Muscle of arm (tissue), 1 donor: ENCODE measurements at regions not wholly inside any gene's neighbourhood (a gene's known extent, or its start where the extent isn't known, plus 50 kb on each side); places are given as distances from the start of the nearest gene placed in this dataset.
"Not testable (repeated sequence)": the region's sequence is repeated elsewhere in the genome, so short reads cannot be mapped to it uniquely, and the experiment has no call there.

Experiments
- DNase-seq: peaks from one replicate; pipeline ENCODE4 v3.0.0-alpha.2; 2013

DNA sequence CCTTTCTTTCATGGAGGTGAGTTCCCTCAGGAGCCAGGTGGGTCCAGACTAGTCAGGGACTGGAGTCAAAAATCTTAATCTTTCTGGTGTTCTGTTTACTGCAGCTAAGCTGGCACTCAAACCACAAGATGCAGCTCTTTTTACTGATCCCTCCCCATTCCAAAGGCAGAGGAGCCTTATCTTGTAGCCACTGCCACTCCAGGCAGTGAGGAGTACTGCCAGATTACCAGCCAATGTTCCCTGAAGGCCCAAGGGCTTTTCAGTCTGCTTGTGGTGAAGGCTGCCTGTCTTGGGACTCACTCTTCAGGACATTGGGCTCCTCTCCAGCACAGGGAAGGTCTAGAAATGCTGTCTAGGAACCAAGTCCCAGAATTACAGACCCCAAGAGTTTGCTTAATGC, 490.4 kb upstream of the ADGRB3 start:
- DNase-seq: no peak

DNA sequence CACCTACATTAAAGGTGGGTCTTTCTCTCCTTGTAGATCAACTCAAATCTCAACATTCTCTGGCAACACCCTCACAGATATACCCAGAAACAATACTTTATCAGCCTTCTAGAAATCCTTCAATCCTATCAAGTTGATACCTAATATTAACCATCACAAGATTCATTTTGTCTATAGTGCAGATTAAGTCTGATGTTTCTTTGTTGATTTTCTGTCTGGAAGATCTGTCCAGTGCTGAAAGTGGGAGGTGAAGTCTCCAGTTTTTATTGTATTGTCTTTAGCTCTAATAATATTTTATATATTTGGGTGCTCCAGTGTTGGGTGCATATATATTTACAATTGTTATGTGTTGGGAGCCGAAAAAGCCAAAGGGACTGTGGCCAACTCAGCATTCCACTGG, 493.9 kb upstream of the ADGRB3 start:
- DNase-seq: no peak

DNA sequence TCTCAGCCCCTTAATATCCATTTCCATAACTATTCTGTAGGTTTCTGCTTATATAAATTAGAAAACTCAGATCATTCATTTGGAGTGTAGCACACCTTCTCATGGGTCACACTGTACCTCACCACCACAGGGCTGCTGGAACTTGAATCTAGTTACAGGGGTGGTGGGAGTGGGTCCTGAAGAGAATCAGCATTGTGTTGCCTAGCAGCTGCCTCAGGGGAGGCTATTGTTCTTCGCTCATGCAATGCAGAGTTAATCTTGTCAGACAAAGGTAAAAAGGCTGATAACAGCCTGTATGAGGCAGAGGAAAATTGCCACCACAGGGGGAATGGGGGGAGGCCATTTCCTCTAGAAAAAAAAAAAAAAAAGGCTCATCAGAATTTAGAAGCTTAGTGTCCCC, 496.0 kb upstream of the ADGRB3 start:
- DNase-seq: no peak

DNA sequence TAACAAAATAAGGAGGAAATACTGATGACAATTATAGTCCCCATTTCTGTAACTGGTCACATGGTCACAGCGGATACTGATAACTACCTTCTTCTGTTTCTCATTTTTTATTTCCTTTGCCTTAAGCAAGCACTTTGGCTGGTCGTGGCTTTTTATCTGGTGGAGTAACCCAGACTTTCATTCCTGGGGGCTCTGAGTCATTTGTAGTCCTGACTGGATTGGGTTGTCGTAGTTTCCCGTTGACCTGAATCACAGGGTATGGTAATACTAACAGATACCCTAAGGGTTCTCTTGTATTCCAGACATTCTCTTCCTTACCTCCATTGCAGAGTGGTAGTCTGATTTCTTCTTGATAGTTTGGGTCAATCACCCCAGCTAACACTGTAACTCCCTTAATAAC, 500.3 kb upstream of the ADGRB3 start:
- DNase-seq: no peak

DNA sequence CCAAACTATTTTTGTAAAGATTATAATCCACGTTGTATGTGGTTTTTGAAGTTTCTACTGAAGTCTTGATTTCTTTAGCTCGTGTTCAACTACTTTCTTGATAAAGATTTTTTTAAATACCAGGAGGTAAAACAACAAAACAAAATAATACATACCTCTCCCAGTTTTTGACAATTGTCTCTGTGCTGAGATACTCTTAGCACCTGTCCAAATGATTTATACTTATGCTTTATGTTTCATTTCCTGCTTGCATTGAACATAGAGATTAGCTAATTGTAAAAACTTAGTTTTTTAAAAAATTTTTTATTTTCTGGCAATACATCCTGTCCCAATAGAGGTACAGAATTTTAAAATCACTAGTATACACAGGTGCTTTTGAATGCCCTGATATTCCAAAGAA, 506.9 kb upstream of the ADGRB3 start:
- DNase-seq: no peak

DNA sequence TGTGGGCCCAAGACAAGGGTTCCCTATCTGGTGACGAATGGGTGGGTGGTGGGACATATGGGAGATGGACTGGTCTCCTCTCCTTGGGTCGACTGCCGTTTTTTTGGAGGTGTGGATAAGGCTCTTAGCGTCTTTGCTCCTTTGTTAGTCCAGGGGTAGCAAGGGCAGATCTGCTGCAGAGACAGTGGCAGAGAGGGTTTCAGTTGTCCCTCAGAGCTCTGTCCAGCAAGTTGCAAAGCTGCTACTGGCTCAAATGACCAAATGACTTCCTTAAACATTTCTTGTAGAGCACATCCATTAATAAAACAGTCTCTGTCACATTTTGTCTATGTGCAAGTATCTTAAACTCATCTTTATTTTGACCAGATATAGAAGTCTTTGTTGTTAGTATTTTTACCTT, 508.0 kb upstream of the ADGRB3 start:
- no peak for DNase-seq

DNA sequence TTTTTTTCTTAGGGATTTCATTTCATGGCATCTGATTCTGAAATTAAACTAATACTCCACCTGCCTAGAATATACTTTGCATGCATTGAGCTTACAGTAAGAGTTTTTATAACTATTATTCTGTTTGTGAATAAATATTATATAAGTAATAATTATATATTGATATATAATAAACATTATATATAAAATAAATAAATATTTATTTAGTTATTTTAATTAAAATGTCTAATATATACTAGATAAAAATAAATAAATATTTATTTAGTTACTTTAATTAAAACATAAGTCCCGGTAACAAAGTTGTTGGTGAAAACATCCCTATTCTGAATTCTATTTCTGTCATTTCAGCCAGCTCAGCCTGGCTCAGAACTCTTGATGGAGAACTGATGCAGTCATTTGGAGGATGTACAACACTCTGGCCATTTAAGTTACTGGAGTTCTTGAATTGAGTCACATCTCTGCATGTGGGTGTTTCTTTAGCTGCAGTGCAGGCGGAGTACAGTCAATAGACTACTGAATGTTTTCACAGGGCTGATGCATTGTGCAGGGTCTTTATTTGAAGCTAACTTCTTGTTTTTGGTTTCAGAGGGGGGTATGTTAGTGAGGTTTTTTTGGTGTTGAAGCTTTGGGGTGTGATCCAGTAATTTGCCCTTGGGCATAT, 508.9 kb upstream of the ADGRB3 start:
- no peak for DNase-seq

DNA sequence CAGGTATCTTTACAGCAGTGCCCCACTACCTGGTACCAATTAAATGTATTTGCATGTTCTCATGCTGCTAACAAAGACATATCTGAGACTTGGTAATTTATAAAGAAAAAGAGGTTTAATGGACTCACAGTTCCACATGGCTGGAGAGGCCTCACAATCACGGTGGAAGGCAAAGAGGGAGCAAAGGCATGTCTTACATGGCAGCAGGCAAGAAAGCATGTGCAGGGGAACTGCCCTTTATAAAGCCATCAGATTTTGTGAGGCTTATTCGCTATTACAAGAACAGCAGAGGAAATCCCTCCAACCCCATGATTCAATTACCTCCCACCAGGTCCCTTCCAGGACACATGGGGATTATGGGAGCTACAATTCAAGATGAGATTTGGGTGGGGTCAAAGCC, 512.1 kb upstream of the ADGRB3 start:
- DNase-seq: not testable (repeated sequence)

DNA sequence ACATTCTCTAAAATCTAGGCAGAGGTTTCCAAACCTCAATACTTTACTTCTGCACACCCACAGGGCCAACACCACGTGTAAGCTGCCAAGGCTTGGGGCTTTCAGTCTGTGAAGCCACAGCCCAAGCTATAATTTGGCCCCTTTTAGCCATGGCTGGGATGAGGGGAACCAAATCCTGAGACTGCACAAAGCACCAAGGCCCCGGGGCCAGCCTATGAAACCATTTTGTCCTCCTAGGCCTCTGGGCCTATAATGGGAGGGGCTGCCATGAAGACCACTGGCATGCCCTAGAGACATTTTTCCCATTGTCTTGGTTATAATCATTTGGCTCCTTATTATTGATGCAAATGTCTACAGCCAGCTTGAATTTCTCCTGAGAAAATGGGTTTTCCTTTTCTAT, 513.0 kb upstream of the ADGRB3 start:
- no peak for DNase-seq

DNA sequence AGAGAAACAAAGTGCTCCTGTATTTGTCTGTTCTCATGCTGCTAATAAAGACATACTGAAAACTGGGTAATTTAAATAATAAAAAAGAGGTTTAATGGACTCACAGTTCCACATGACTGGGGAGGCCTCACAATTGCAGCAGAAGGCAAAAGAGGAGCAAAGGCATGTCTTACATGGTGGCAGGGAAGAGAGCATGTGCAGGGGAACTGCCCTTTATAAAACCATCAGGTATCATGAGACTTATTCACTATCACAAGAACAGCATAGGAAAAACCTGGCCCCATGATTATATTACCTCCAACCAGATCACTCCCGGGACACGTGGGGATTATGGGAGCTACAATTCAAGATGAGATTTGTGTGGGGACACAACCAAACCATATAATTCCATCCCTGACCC, 514.1 kb upstream of the ADGRB3 start:
- DNase-seq: not testable (repeated sequence)

DNA sequence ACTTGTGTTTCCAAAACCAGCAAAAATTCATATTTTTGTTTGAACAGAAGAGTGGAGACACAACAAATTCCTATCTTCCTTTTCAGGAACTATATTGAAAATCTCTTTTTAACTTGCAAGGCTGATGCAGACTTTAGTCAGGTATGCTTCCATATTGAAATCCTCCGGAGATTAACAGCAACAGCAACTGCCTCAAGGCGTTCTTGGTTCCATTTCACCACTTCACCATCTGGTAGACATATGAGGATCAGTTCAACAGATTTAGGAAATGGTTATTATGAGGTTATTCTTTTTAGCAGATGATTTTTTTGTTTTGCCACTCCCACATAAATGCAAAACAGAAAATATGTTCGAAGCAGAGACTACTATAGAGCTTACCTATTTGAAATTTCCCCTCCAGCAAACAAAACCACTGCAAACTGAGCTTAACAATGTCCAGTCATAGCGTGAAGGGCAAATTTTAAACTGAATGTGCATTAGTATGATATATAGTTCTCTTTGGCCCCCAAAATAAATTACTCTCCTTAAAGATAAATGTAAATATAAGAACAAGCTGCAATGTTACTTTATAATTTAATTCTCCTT, 520.5 kb upstream of the ADGRB3 start:
- no peak for DNase-seq

DNA sequence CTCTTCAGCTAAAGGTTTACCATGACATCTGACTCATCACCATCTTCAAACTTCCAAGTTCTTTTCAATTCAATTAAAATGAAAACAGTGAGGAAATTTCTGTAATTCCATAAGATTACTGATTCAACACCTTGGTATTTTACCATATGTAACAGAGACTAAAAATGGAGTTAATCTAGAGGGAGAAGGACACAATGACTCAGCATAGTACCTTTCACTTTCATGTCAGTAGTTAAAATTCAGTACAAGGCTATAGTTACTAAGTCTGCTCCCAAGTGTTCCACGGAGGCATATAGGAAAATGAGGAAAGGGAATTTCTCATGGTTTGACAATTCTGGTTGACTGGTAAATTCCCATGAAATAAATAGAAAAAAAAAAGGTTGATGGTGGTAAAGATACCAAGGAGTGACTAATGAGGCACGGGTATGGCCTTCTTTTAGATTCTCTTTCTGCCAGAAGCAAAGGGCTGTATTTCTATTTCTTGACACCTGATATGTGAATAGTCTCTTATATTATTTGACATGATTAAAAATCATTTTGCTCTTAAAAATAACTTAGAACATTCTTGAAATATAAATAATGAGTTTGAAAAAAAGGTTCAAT, 526.7 kb upstream of the ADGRB3 start:
- no peak for DNase-seq

DNA sequence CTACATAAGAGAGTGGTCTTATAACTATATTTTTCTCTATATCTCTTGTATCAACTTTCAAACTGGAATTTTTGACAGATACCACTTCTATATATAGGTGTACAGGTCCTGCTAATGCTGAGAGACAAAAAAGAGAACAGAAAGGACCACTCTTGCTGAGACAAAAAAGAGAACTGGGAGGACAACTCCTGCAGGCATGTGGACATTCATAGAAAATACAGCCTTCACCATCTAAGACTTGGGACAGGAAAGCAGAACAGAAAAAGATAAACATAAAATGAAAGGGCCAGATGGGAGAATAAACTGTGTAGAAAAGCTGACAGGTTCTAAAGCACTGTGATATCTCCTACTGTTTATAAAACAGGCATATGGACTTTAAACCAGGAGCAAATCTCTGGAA, 541.0 kb upstream of the ADGRB3 start:
- DNase-seq: no peak

DNA sequence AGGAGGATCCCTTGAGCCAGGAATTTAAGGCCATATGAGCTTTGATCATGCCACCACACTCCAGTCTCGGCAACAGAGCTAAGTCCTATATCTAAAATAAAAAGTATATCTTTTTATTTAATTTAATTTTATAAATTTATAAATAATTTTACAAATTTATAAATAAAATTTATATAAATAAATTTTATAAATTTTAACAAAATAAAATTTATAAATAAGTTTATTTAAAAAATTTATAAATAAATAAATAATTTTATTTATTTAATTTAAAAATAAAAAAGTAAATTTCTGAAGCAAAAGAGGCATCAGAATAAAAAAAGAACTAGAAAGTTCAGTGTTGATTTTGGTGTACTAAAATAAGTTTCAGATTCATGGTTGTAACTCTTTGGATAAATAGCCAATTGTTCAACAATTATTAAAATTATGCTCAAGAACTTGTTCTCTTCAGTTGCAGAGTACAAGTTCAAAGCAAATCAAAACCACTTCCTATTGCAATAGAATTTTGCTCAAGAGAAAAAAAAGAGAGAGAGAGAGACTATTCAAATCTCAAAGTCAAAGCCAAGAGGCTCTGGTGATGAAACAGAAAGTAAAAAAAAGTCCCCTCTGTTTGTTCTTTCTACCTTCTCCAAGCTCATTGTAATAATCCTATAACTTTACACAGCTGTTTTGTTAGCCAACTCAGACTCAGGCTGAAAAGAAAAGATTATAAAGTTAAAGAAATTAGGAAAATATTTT, 547.5 kb upstream of the ADGRB3 start:
- no peak for DNase-seq

DNA sequence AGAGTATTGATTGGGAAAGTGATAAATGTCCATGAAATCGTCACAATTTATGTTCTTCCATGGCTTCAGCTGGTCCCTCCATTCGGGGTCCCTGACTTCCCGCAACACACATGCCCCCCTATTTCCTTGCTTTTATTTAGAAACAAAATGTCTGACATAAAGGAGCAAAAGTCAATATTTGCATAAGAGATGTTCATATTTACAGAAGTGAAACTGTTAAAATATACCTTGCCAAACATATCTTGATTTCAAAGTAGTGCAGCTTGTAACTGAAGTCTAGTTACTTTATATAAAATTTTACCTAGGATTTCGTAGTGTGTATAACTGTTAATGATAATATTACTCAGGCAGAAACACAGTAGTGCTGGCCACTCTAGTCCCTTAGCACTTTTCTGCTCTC, 548.9 kb upstream of the ADGRB3 start:
- no peak for DNase-seq

DNA sequence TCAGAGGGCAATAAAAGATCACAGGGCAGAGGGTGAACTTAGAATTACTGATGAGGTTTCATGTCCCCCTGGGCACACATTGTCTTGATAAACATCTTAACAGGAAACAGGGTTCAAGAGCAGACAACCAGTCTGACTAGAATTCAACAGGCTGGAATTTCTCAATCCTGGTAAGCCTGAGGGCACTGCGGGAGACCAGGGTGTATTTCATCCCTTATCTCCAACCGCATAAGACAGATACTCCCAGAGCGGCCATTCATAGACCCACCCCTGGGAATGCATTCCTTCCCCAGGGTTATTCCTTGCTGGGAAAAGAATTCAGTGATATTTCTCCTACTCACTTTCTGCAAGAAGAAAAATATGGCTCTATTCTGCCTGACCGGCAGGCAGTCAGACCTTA, 549.5 kb upstream of the ADGRB3 start:
- DNase-seq: not testable (repeated sequence)

DNA sequence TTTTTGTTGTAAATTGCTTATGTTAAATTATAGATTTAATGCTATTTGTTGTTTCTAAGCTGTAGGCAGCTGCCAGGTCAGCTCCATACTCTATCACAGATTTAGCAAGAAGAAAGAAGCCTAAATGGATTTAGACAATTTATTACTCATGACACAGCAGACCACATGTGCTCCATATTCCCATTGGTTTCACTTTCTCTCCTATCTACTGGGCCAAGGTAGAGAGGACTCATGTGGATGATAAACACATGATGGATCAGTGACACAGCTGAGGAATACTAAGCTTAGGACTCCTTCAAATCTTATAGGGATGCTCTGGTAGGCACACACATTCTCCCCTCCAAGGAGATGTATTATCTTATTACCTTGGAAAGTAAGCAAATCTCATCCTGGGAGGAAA, 553.0 kb upstream of the ADGRB3 start:
- no peak for DNase-seq

DNA sequence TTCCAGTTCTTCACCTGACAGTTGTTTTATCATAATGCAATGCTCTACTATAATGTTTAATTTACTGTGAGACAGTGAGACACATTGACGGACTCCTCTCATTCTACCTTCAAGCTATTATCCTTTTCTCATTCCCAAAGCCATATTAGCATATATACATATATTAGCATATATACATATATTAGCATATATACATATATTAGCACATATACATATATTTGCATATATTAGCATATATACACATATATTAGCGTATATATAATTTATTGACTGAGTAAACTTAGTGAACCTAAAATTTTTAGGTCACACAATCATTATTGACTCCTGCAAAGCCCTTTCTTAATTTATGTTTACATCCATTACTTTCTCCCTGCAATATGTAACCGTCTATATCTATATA, 555.0 kb upstream of the ADGRB3 start:
- no peak for DNase-seq

DNA sequence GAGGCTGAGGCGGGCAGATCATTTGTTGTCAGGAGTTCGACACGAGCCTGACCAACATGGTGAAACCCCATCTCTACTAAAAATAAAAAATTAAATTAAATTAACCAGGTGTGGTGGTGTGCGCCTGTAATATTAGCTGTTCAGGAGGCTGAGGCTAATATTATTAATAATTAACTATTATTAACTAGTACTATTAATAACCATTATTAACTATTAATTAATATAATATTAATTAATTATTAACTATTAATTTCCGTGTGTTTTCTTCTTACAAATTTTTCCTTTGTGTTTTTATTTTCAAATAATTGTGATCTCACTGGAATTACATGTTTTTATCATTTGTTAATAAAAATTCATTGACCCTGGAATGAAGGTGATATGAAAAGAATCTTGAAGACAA, 557.4 kb upstream of the ADGRB3 start:
- no peak for DNase-seq

DNA sequence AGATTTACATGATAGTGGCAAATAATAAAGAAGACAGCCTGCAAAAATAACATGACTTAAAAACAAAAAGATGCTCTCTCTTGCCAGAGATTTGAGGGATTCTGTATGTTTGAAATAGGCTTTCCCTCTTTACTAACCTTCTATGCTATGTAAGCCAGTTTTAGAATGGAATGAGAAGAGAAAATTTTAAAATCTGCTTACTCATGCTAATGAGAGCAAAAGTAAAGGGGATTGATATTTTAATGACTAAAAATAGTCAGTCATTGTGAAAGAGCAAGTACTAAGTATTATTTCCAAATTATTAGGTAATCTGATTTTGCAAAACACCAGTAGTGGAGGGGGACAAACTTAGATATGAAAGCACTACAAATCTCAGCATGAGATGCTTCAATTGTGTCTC, 563.3 kb upstream of the ADGRB3 start:
- no peak for DNase-seq

DNA sequence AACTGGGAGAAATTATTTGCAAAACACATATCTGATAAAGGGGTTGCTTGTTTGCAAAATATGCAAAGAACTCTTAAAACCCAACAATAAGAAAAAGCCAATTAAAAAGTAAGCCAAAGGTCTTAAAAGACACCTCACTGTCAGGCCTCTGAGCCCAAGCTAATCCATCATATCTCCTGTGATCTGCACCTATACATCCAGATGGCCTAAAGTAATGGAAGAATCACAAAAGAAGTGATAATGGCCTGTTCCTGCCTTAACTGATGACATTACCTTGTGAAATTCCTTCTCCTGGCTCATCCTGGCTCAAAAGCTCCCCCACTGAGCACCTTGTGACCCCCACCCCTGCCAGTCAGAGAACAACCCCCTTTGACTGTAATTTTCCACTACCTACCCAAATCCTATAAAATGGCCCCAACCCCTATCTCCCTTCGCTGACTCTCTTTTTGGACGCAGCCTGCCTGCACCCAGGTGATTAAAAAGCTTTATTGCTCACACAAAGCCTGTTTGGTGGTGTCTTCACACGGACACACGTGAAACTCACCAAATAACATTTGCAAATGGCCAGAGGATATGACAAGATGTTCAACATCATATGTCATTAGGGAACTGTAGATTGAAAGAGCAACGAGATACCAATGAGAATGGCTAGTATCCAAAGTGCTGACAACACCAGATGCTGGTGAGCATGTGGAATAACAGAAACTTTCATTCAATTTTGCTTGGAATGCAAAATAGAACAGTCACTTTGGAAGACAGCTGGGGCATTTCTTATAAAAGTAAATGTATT, 565.0 kb upstream of the ADGRB3 start:
- DNase-seq: no peak

DNA sequence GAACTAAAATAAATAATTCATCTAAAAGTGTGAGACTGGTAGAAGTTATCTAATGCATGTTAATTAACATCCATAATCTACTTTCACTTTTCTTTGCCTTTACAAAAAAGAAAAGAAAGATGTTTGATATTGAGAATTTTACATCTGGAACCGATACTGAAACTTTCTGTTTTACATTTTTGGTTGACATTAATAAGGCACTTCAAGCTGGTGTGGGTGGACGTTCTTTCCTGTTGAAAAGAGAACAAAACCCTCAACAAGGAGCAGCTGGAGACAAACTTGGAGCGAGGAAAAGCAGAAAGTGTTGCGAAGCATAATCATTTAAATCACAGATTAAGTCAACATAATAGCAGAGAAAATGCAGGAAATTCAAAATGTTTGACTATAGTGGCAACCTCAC, 575.2 kb upstream of the ADGRB3 start:
- no peak for DNase-seq
